ENCODE measurements at regions not wholly inside any gene's neighbourhood (a gene's known extent, or its start where the extent isn't known, plus 50 kb on each side); places are given as distances from the start of the nearest gene placed in this dataset.

GRCh38 chr6:160810238-160810637, 108.2 kb downstream of the PLG start:
- H3K4me1 ChIP-seq (ENCODE audit: control insufficient read depth, insufficient read depth, low read length): no peaks in the 10 kb centered on the region
- H2BK20ac ChIP-seq (ENCODE audit: low read depth, low read length): no peak overlapping the region
- dilution Hi-C loops (cut with HindIII; ENCODE audit: low sequenced_read_pairs, unreplicated experiment): no loop called here
- DNase-seq (no peak), ATAC-seq (ENCODE audit: low read depth) (no peak)
- TF ChIP-seq CHD1 (IDR thresholded peaks at IDR 0.05; ENCODE audit: low read depth, low read length): no peak
- TF ChIP-seq, protein P1, sequence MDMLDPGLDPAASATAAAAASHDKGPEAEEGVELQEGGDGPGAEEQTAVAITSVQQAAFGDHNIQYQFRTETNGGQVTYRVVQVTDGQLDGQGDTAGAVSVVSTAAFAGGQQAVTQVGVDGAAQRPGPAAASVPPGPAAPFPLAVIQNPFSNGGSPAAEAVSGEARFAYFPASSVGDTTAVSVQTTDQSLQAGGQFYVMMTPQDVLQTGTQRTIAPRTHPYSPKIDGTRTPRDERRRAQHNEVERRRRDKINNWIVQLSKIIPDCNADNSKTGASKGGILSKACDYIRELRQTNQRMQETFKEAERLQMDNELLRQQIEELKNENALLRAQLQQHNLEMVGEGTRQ (IDR thresholded peaks at IDR 0.05; ENCODE audit: low read depth, low read length): no peak
- TF ChIP-seq MAZ (IDR thresholded peaks at IDR 0.05; ENCODE audit: borderline replicate concordance, low read depth, low read length): no peak
- TF ChIP-seq CEBPB (IDR thresholded peaks at IDR 0.05; ENCODE audit: low read depth, low read length): no peak
- TF ChIP-seq RAD21 (IDR thresholded peaks at IDR 0.05; ENCODE audit: low read length): no peak
- no peak for TF ChIP-seq FOS (IDR thresholded peaks at IDR 0.05; ENCODE audit: low read depth, low read length)
- no peak for TF ChIP-seq ELK1 (IDR thresholded peaks at IDR 0.05; ENCODE audit: borderline replicate concordance, low read depth, low read length)
- TF ChIP-seq RCOR1 (IDR thresholded peaks at IDR 0.05; ENCODE audit: insufficient replicate concordance, low read length): no peak
- no peak for TF ChIP-seq MXI1 (IDR thresholded peaks at IDR 0.05; ENCODE audit: borderline replicate concordance, low read depth, low read length)
- TF ChIP-seq POLR2A (IDR thresholded peaks at IDR 0.05; ENCODE audit: low read depth, low read length): no peak
- TF ChIP-seq RFX5 (IDR thresholded peaks at IDR 0.05; ENCODE audit: low read depth, low read length): no peak
- TF ChIP-seq MAFK (IDR thresholded peaks at IDR 0.05; ENCODE audit: low read depth, low read length): no peak
- TF ChIP-seq, protein P2, sequence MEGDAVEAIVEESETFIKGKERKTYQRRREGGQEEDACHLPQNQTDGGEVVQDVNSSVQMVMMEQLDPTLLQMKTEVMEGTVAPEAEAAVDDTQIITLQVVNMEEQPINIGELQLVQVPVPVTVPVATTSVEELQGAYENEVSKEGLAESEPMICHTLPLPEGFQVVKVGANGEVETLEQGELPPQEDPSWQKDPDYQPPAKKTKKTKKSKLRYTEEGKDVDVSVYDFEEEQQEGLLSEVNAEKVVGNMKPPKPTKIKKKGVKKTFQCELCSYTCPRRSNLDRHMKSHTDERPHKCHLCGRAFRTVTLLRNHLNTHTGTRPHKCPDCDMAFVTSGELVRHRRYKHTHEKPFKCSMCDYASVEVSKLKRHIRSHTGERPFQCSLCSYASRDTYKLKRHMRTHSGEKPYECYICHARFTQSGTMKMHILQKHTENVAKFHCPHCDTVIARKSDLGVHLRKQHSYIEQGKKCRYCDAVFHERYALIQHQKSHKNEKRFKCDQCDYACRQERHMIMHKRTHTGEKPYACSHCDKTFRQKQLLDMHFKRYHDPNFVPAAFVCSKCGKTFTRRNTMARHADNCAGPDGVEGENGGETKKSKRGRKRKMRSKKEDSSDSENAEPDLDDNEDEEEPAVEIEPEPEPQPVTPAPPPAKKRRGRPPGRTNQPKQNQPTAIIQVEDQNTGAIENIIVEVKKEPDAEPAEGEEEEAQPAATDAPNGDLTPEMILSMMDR (conservative IDR thresholded peaks at IDR 0.05; ENCODE audit: low read depth, low read length): no peak
- TF ChIP-seq NFE2L2 (IDR thresholded peaks at IDR 0.05; ENCODE audit: low read depth, low read length): no peak
- TF ChIP-seq BHLHE40 (IDR thresholded peaks at IDR 0.05; ENCODE audit: low read depth, low read length): no peak
- no peak for TF ChIP-seq SMC3 (IDR thresholded peaks at IDR 0.05; ENCODE audit: low read depth, low read length)
- no peak overlapping the region for H3K4ac ChIP-seq (ENCODE audit: low read depth, low read length)
- H3K79me1 ChIP-seq (ENCODE audit: low read depth in 1 of 2, low read length in 2 of 2): no peaks in the 10 kb centered on the region
- no peak overlapping the region for H3K4me3 ChIP-seq (ENCODE audit: insufficient read depth, low read depth, low read length)
- intact Hi-C loops (cut with micrococcal nuclease): no loop called here
- H3K18ac ChIP-seq (ENCODE audit: low read depth, low read length): no peak overlapping the region
- H4K20me1 ChIP-seq (ENCODE audit: insufficient read depth, low read length): no peaks in the 10 kb centered on the region
- no peak overlapping the region for H3K9ac ChIP-seq (ENCODE audit: low read depth, low read length)
- in situ Hi-C loops (cut with MboI; ENCODE audit: low sequenced_read_pairs): no loop called here
- H3K27me3 ChIP-seq (ENCODE audit: control insufficient read depth, insufficient read depth, low read length): no peaks in the 10 kb centered on the region
- H3K4me2 ChIP-seq (ENCODE audit: low read depth, low read length): no peak overlapping the region
- no TSS peak for BruUV-seq (replicated peaks)
- H2BK120ac ChIP-seq (ENCODE audit: low read depth, low read length): no peak overlapping the region
- H2BK15ac ChIP-seq (ENCODE audit: low read depth, low read length): no peak overlapping the region
- H3K27ac ChIP-seq (ENCODE audit: insufficient read depth, low read length): no peak overlapping the region
- ChIA-PET CTCF (no interaction called here), POLR2A (ENCODE audit: unreplicated experiment) (no interaction called here)
- peaks cover 4% of the 10 kb centered on the region; the same call in 1 of the 2 replicates for H3K9me3 ChIP-seq (ENCODE audit: control insufficient read depth, insufficient read depth, low read length)
- no peak overlapping the region for H3K14ac ChIP-seq (replicated peaks; ENCODE audit: low read depth, low read length)
- H4K8ac ChIP-seq (ENCODE audit: low read depth in 2 of 2, low read length in 2 of 2): no peak overlapping the region
- H2AK9ac ChIP-seq (replicated peaks; ENCODE audit: low read depth, low read length, poor library complexity): no peak overlapping the region
- no peak overlapping the region for H3K56ac ChIP-seq (ENCODE audit: extremely low read depth, insufficient read depth, low read length)
- no peak overlapping the region for H4K91ac ChIP-seq (ENCODE audit: insufficient read depth, low read depth, low read length)
- H2AFZ ChIP-seq (replicated peaks; ENCODE audit: low read length, poor library complexity): no peak overlapping the region
- whole genome bisulfite sequencing, 2 experiments (ENCODE audit: extremely low coverage in 2 of 2, insufficient read length in 1 of 2): no CpG with 5 or more reads among the region's 3 CpGs
- H4K5ac ChIP-seq (ENCODE audit: low read depth, low read length): no peak overlapping the region
- no peaks in the 10 kb centered on the region for H3K36me3 ChIP-seq (ENCODE audit: control insufficient read depth, insufficient read depth, low read length)
- H2AK5ac ChIP-seq (ENCODE audit: low read depth, low read length): no peak overlapping the region
- no peaks in the 10 kb centered on the region for H3K9me1 ChIP-seq (ENCODE audit: insufficient read depth, low read length)
- no peak overlapping the region for H3K23ac ChIP-seq (ENCODE audit: low read depth, low read length)
- no peak overlapping the region for H2BK5ac ChIP-seq (ENCODE audit: low read depth, low read length, poor library complexity, severe bottlenecking)
